HG03457 (cell line): ENCODE measurements at regions not wholly inside any gene's neighbourhood (a gene's known extent, or its start where the extent isn't known, plus 50 kb on each side); places are given as distances from the start of the nearest gene placed in this dataset.

ENCODE experiments used
- ATAC-seq: cut with Tn5 transposase; IDR thresholded peaks from one replicate; pipeline ENCODE4 v1.9.1; 2021; ENCODE audit warnings: moderate number of reproducible peaks; ENCODE audit not compliant: unreplicated experiment

DNA sequence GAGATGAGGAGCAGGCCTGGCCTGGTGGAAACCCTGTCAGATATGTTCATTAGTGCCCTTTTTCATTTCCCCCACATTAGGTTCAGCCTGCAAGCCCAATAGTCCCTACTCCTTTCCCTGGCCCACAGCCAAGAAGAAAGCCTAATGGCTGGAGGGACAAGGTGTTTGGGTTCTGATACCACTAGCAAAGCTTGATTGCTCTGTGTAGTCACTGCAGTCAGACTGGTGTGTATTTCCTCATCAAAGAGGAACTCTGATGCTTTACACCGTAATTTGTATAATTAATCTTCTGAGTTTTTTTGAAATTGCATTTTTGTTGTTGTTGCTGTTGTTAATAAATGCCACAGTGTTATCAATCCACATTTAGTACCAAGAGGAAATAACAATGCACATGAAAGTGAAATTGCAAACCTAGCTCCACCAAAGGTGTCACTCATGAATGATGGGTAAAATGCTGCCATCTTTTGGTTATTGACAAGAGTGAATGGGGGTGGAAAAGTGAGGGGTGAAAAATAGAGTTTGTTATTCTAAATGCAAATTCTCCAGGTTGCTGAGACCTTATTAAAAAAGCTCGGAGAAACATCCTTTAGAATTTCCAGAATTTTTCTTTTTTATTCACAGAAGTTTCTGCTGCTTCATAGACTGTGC lies 320.2 kb upstream of the POU3F2 start:
- no peak for ATAC-seq

DNA sequence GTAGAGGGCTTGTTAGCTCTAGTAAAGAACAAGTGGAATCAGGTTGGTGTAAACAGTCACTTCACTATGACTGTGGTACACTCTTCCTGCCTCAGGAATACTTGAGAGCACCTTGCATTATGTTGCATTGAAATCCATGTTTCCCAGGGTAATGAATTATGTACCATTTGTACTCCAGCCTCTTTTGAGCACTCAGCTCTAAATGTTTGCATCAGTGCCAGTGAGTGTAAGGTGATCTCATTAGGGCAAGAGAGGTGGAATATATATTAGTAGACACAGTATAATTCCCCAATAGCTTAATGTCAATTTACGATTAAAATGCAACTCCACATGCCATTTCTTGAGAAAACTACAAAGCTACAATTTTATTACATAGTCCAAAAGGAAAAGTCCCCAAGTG lies 319.6 kb upstream of the POU3F2 start:
- ATAC-seq: no peak

DNA sequence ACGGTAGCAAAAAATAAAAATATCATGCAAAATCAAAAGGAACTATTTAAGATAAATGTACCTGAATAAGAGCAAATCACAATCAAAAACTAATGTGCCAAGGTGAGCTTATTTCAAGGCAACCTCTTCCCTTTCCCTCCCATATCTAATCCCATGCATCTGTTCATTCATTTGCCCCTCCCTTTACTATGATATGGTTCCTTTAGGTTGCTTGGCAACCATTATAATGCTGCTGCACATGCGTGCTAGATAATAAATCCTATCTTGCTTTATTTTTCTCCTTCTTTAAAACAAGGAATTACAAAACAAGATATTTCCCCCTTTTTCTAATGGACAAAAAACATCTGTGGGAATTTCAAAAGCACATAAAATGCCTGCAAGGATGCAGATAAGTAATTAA lies 318.2 kb upstream of the POU3F2 start:
- no peak for ATAC-seq

DNA sequence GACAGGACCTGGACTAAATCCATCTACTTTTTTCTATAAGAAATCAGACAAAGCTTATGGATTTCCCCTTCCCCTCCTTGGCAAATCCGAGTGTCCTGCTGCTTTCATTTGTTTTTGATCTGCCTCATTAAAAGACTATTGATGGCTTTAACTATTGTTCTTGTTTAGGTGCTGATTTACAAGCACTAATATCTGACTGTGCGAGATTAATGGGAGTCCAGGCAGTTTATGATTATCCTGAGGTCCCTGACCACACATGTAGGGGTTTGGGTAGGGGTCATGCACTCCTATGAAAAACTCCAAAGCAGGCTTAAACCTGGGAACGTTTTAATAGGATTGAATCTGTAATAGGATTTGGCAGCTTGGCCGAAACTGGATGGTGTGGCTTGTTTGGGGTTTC lies 317.5 kb upstream of the POU3F2 start:
- no peak for ATAC-seq

DNA sequence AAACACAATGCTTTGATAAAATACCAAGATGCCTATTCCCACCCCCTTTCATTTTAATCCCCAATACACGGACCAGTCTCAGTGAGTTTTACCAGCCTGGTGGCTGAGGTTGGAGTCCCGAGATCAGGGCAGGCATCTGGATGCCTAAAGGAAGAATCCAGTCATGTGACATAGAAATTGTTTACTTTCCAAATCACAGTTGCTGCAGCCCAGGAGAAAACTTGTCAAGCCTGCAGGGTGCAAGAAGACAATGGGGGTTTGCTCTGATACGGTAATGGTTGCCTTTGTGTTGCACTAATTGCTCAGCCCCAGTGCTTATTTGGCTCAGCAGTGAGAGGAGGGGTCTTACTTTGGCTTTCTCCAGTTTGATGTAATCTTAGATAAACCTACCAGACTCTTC lies 308.5 kb upstream of the POU3F2 start:
- ATAC-seq: no peak

DNA sequence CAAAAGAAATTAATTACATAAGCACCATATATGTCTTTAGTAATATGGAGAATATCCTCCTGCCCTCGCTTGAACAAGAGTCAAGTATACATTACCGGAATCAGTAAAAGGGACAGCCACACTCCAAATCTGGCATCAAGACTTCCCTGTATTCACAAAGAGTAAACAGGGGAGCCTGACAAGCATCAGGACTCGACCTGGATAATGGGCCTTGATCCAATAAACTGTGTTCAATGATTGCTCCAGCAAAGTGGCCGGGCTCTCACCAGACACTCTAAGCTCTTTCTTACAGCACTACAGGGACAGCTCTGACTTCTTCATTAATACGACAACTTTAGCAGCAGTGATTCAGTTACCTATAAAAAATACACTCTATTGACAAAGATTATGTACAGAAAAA lies 307.9 kb upstream of the POU3F2 start:
- ATAC-seq: no peak

DNA sequence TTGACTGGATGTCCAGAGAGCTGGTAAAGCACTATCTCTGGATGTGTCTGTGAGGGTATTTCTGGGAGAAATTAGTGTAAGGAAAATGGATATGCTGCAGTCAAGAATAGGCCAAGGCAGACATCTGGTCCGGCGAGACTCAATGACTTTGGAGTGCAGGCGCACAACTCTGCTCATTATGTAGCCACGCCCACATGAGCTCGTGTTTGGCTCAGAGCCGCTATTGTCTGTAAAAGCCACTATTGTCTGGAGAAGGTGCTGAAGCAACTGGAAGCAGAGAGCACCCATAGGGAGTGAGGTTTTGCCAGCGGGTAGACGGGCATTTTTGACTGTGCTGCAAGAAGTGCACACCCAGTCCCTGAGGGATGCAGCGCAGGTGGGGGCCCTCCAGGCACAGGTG lies 305.0 kb upstream of the POU3F2 start:
- no peak for ATAC-seq

DNA sequence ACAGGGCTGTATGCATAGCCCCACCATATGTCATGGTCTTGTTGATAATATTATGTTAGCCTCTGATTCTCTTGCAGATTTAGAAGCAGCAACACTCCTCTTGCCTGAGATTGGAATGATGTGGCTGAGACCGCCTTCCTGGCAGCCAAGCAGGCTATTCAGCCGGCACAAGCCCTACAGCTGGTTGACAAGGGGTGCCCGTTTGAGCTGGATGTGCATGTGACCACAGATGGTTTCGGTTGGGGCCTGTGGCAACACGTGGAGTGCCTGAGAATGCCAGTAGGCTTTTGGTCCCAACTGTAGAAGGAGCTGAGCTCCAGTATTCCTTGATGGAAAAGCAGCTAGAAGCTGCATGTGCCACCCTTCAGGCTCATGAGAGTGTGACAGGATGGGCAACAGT lies 303.6 kb upstream of the POU3F2 start:
- no peak for ATAC-seq

DNA sequence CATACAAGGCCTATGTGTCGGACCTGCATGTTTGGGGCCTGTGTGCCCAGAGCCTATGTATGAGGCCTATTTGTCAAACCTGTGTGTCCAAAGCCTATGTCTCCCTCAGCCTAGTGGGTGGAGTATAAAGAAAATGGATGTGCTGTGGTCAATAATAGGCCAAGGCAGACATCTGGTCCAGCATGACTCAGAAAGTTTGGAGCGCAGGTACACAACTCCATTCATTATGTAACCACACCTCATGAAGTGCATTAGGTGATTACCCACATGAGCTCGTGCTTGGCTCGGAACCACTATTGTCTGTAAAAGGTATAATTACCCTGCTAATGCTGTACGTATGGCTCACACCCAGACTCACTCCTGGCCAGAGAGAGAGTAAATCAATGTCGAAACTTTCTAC lies 302.4 kb upstream of the POU3F2 start:
- ATAC-seq: no peak

DNA sequence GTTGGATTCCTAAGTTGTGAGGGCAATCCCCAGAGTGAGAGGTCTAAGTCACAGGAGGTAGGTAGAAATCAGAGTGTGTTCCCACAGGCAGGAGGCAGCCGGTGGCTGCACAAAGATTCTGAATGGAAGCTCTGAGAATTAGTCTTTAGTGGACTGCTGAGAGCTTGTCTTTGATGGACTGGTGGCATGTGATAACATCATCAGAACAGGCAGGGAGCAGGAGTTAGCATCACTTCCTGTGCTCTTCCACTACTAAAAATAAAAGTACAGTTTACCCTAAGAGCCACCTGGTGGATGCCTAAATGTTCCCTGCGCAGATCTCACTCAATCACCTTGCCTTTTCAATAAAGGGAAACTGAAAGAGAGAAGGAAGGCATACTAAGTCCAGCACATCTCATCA lies 294.6 kb upstream of the POU3F2 start:
- no peak for ATAC-seq

DNA sequence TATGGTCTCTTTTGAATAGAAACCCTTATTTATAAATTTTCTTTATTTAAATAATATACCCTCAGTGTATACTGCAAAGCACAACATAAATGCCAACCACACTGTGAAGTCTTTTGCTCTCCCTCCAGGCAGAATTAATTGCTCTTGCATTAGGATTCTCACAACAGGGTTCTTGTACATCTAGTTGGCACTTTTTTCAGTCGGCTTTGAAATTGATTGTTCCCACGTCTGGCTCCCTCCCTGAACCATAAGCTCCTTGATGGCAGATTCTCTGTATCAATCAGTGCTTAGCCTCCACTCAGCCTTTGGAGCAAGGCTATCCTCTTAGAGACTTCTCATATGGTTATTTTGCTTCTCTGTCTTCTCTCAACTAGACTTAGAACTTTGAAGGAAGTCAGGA lies 288.0 kb upstream of the POU3F2 start:
- ATAC-seq: no peak

DNA sequence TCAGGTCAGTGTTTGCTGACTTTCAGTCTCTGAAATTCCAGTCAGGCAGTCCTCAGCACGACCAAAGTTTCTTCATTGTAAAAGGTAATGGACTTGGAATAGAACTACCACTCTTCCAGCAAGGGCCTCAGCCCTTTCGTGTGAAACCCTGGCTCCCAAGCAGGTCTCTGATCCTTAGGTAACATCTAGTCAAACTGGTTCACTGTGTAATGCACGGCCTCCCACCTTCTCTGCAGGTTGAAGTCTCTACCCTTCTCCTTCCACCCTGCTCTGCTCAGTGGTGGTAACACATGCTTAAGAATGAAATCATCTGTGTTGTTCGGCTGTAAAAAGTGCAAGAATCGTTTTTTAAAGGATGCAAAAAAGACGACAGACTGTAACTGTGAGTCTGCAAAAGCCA lies 287.2 kb upstream of the POU3F2 start:
- ATAC-seq: no peak

DNA sequence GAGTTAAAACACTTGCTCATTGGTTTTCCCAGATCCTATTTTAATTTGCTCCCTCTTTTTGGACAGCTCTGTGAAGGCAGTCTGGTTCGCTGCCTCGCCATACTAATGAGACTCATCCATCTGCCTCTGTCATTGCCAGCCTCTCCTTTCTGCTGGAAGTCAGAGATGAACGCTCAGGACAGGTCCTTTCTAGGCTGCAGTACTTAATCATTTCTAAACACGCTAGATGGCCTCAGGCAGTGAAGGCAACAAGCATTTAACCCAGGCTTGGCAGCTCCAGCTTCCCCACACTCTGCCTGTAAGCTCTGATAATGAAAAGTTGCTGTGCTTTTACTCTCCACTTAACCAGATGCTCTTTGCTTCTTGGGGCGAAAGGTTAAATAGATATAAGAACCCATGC lies 286.7 kb upstream of the POU3F2 start:
- ATAC-seq: no peak

DNA sequence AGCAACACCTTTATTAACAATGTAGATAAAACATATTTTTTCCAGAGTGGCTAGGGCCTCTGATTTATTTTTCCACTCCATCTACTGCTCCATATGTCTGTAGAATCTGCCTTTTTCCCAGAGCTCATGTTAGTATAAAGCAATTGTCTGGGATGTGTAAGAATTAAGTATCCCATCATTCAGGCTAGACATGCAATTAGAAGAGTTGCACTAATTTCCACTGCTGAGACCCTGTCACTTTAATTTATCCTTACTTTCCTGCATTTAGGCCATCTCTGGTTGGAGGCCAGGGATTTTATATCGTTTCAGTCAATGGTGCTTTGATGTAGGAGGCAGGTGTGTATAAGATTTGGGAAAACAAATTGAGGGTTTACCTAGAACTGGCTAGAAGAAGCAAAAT lies 286.1 kb upstream of the POU3F2 start:
- ATAC-seq: no peak

DNA sequence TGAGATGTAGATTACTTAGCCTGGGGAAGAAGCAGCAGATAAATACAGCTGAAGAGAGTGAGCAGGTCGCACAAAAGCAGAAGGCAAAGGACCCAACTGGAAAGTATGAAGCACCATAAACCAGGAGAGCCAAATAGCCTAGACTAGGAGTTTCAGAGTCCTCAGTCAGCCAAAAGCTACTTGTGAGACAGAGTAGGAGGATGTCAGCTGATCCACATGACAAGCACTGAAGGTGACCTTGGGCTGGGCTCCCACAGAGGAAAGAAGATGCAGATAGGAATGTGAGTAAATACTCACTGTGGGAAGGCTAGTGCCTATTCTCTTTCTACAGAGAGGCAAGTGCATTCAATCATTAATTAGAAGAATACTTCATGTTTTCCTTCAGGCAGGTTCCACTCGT lies 274.0 kb upstream of the POU3F2 start:
- ATAC-seq: no peak

DNA sequence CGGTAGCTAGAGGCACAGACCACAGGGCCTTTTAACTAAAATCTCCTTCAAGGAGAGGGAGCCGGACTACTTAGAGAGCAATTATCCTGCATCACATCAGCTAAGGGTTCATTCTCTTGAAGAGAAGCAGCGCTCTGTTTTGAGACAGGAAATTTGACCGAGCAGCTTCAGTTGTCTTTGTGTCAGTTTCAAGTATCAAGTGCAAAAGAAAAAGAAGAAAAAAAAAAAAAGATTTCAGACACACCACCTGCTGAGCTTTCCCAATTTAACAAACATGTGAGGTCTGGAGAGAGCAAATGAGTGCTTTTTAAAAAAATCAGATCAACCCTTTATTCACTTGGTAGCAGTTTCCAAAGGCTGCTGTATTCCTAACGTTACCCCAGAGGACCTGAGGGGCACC lies 273.5 kb upstream of the POU3F2 start:
- ATAC-seq: no peak

DNA sequence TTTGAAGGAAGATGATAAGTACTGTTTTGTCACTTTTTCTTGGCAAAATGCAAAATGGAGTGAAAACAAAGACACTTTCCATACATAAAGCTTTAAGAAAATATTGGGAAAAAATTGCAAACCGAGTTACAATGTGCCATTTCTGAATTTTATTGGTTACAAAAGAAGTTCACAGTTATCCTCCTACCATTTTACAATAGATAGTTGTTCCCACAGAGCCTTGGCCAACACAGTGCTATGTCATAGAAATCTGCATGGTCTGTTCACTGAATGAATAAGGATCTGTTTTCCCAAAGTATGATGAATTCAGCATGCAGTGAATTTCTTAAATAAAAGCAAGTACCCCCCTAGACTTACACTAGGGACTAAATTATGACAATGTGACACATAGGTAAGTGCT lies 268.2 kb upstream of the POU3F2 start:
- ATAC-seq: no peak

DNA sequence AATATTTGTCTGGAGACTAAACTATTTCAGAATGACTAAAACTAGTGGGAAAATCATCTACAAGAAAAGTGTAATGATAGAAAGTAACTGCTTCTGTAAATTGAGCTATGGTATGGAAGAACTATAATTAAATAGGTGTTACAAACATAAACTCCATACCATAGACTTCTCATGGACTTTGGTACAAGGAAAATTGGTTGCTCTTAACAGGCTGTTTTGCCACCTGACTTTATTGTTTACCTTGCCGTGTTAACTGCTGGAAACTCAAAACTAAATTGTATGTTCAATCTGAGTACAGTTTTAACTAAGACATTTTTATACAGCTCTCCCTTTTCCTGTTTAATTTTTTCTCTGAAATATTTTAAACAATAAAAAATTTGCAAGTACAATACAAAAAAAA lies 261.8 kb upstream of the POU3F2 start:
- ATAC-seq: no peak

DNA sequence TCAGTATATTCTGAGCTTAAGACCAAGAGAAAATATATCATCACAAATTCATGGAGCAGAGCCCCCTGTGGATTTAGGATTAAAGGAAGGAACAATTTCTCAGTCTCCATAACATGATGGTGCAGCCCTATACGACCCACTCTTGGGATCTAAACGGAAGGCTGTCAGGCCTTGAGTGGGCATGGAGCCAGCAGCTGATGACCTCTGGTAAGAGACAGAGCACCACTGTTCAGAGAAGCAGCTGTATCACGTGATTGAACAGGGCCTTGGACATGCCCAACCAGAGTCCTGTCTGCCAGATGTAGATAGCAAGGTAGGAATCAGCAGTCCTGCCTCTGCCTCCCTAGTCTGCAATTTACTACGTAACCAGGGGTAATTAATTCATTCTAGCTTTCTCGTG lies 259.4 kb upstream of the POU3F2 start:
- ATAC-seq: no peak

DNA sequence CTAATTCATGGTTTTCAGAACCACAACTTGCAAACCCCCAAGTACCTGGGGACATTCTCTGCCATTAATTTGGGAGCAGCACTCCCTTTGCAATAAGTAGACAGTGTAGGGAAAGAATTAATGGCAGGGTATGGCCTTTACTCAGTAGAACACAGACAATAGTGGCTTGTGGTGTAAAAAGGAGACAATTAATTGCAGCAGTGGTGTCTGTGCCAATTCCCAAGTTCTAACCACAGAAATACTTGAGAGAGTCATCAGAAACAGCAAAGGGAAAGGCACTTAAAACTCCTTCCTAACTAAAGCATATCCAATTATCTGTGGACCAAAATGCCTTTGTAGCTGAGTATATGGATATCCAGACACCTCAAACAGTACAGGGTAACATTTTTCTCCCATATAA lies 257.6 kb upstream of the POU3F2 start:
- no peak for ATAC-seq

DNA sequence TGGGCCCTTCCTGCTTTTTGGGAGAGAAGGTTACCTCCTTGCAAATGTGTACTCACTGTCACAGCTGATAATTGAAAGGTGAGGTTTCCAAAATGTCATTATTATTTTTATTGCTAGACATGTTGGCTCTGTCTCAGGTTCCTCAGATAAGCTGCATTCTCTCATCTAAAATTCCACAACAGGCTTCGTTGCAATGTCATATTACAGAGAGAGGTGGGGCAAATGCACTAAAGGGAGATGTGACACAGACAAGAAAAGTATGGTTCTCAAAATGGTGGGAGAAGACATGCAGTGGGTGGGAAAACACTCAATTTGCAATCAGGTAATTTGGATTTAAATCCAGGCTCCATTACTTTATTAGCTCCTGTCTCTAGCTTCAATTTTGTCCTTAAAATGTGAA lies 256.4 kb upstream of the POU3F2 start:
- ATAC-seq: no peak

DNA sequence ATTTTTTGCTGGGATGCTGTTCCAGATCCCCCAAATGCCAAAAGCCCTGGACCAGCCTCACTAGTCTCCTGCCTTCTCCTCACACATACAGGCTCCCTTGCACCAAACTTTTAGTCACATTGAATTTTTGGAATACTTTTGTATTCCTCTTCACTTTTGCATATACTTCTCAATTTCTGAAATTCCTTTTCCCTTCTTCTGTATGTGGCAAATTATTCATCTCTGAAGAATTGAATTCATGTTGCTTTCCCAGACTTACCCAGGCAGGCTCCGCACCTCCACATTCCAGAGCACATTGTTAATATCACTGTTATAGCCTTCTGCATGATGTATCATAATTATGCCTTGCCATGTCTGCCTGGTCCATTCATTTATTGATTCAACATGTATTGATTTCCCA lies 255.3 kb upstream of the POU3F2 start:
- no peak for ATAC-seq

DNA sequence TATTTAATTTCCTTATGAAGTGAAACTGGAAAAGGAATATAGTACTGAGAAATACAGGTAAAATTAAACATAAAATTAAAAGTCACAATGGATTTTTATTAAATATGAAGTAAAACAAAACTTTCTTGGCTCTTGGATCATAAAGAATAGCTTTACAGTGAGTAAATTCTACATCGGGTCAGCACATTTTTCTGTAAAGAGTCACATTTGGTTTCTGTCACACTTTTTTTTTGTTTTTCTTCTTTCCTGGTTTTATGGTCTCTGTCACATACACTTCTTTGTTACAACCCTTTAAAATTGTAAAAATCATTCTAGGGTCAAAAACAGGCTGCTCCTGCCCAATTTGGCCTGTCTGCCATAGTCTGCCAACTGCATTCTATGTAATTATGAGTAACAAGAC lies 254.4 kb upstream of the POU3F2 start:
- ATAC-seq: no peak

DNA sequence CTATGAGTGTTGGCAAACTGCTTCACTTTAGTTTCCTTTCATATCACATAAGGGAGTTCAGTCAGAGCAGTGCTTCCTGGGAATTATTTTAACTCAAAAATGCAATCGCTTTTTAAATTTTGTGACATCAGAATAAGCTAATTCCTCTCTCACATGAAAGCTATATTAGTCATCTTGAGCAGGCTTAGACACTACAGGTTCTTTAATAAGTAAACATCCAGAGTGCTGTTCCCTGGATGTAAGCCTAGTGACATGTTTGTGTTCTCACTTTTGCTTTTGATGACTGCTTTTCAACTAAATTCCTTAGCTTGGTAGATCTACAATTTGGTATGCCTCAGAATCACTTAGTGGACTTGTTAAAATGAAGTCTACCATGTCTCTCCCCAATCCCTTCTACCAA lies 252.7 kb upstream of the POU3F2 start:
- no peak for ATAC-seq
